ENCODE measurements at regions not wholly inside any gene's neighbourhood (a gene's known extent, or its start where the extent isn't known, plus 50 kb on each side); places are given as distances from the start of the nearest gene placed in this dataset.

DNA sequence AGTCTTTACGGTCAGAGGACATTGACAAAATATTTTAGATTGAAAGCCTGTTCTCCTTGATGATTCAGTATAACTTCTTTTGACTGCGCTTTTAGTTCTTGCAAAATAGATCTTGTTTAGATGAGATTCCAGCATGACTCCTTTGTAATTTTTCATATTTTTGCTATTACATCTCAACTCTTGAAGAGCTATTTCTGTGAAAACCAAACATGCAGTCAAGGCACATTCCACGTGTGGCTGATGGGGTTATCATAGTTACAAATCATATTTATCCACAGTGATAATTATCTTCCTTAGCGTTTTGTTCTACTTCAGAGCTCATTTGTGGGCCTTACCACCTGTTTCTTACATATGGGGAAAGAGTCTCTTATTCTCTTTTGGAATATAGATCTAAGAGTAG is 238.8 kb upstream of the DMRT1 start:
- TF ChIP-seq, protein P1, sequence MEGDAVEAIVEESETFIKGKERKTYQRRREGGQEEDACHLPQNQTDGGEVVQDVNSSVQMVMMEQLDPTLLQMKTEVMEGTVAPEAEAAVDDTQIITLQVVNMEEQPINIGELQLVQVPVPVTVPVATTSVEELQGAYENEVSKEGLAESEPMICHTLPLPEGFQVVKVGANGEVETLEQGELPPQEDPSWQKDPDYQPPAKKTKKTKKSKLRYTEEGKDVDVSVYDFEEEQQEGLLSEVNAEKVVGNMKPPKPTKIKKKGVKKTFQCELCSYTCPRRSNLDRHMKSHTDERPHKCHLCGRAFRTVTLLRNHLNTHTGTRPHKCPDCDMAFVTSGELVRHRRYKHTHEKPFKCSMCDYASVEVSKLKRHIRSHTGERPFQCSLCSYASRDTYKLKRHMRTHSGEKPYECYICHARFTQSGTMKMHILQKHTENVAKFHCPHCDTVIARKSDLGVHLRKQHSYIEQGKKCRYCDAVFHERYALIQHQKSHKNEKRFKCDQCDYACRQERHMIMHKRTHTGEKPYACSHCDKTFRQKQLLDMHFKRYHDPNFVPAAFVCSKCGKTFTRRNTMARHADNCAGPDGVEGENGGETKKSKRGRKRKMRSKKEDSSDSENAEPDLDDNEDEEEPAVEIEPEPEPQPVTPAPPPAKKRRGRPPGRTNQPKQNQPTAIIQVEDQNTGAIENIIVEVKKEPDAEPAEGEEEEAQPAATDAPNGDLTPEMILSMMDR (IDR thresholded peaks at IDR 0.05): no peak
- TF ChIP-seq POLR2A (IDR thresholded peaks at IDR 0.05): no peak
